ENCODE measurements at regions not wholly inside any gene's neighbourhood (a gene's known extent, or its start where the extent isn't known, plus 50 kb on each side); places are given as distances from the start of the nearest gene placed in this dataset.
A peak's percentile ranks its signal among the peaks of the same experiment; 100 is the strongest.

DNA sequence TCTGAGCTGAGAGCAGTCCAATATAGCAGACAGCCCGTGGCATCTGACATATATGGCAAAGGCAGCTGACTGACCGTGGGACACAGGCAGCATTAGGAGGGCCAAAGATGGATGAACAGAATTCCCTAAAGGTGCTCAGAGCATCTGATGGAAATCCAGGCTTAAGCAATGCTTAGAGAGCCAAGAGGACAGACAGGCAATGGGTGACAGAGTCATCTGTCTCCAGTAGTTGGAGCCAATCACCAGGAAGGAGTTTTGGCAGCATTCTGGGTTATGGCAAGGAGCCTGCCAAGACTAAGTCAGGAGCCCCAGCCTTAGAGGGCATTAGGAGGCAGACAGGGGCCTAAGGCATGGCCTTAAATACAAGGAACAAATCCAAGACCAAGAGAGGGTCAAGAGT lies 153.3 kb upstream of the USP9X start:
- TF ChIP-seq, protein P1, sequence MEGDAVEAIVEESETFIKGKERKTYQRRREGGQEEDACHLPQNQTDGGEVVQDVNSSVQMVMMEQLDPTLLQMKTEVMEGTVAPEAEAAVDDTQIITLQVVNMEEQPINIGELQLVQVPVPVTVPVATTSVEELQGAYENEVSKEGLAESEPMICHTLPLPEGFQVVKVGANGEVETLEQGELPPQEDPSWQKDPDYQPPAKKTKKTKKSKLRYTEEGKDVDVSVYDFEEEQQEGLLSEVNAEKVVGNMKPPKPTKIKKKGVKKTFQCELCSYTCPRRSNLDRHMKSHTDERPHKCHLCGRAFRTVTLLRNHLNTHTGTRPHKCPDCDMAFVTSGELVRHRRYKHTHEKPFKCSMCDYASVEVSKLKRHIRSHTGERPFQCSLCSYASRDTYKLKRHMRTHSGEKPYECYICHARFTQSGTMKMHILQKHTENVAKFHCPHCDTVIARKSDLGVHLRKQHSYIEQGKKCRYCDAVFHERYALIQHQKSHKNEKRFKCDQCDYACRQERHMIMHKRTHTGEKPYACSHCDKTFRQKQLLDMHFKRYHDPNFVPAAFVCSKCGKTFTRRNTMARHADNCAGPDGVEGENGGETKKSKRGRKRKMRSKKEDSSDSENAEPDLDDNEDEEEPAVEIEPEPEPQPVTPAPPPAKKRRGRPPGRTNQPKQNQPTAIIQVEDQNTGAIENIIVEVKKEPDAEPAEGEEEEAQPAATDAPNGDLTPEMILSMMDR (IDR thresholded peaks at IDR 0.05; ENCODE audit: low read length, missing control alignments), result no peak
- peak; percentile 29 for DNase-seq (ENCODE audit: low read depth)
- no peak overlapping the region for H3K4me3 ChIP-seq (replicated peaks; ENCODE audit: low read depth, low read length)

DNA sequence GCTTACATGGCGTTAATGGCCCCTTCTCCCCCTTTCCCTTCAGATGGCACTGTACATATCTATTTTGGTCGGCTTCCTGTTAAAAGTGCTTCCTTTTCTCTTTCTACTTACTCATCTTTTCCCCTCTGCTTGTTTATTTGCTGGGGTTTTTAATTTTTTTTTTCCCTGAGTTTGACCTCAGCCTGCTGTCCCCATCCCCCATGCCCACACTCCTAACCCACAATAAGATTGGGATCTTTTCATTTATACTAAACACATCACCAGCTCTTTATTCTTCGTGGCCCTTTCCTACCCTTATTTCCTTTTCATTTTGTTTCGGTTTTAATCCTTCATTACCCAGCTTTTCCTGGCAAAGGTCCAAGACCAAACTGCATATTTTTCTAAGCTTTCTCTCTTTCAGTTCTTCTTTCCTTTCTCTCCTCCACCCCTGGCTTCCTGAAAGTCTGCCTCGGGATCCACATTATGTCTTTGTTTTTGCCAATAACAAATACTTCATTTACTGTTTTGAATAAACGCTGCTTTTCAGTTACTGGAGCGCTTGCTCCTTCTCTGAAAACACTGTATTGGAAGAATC lies 152.0 kb upstream of the USP9X start:
- TF ChIP-seq, protein P1 (IDR thresholded peaks at IDR 0.05; ENCODE audit: low read length, missing control alignments), result no peak
- peak; percentile 53 for DNase-seq (ENCODE audit: low read depth)

DNA sequence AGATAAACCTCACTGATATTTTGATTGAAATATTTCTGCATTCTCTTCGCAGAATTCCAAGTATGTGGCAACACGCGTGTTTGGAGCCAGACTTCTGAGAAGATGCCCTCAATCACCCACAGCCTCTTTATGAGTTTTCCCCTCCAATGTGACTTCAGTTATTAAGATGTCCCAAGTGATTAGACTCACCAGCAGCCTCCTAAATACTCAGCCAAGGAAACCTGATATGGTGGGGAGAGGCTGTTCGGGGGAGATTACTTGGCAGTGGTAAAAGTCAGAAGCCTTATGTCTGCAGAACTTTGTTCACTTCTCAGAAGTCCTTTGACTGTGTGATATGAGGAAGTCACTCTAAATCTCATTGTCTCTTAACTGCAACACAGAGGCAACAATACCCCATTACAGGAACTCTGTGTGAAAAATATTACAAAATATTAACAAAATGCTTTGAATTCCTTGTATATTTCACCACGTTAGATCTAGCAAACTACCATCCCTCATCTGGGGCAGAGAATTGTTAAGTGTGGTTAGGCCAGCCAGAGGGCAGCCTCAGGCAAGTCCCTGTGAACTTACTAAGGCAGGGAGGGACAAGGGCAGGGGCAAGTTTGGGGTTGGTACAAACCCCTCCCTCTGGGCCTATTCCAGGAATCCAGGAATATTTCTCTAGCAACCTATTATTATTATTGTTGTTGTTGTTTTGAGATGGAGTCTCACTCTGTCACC lies 151.4 kb upstream of the USP9X start:
- TF ChIP-seq, protein P1 (IDR thresholded peaks at IDR 0.05; ENCODE audit: low read length, missing control alignments), result no peak
- H3K4me3 ChIP-seq (replicated peaks; ENCODE audit: low read depth, low read length), result peak overlapping the region; percentile 4
- DNase-seq (ENCODE audit: low read depth), result peak; percentile 69

More for the DNA sequence above, 152.0 kb upstream of the USP9X start:
- H3K4me3 ChIP-seq (replicated peaks; ENCODE audit: low read depth, low read length), result peak overlapping the region; percentile 4

DNA sequence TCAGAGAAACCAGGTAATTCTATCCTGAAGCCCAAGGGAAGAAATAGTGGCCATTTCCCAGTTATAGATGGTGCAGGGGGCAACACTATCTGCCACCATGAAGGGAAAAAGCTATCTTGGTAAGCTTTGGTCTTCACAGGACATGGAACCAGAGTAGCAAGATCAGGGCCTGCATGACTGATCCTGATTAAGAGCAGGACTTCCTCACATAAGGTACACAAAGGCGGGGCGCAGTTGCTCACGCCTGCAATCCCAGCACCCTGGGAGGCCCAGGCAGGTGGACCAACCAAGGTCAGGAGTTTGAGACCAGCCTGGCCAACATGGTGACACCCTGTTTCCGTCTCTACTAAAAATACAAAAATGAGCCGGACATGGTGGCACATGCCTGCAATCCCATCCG lies 148.4 kb upstream of the USP9X start:
- TF ChIP-seq, protein P1 (IDR thresholded peaks at IDR 0.05; ENCODE audit: low read length, missing control alignments), result no peak
- no peak for DNase-seq (ENCODE audit: low read depth)
- no peak overlapping the region for H3K4me3 ChIP-seq (replicated peaks; ENCODE audit: low read depth, low read length)

DNA sequence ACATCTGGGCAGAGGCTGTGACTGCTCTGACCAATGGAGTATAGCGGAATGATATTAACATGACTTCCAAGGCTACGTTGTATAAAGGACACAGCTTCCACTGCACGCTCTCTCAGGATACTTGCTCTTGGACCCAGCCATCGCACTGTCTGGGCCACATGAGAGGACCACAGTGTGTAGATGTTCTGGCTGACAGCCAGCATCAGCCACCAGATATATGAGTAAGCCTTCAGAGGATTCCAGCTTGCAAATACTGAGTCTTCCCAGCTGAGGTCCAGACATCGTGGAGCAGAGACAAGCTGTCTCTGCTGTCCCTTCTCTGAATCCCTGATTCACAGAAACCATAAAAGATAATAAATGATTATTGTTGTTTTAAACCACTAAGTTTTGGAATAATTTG lies 146.8 kb upstream of the USP9X start:
- TF ChIP-seq, protein P1 (IDR thresholded peaks at IDR 0.05; ENCODE audit: low read length, missing control alignments), result no peak
- no peak overlapping the region for H3K4me3 ChIP-seq (replicated peaks; ENCODE audit: low read depth, low read length)
- DNase-seq (ENCODE audit: low read depth), result peak; percentile 30

DNA sequence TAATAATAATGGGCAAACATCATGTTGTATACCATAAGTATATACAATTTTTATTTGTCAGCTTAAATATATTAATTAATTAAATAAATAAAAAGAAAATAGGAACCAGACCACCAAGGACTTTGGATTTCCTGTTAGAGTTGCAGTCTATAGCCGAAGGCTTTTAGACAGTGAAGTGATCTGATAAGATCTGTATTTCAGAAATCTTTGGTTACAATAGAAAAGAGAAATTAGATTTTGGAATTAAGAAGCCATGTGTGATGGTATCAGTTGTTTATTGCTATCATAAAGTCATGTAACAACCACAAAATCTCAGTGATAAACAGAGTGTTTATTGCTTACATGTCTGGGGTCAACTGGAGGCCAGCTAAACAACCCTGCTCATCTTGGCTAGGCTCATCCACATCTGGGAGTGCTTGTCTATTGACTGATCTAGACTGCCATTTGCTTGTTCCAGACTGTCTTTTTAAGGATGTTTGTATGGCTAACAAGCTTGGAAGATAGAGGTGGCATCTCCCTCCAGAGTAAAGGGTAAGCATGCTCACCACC lies 142.1 kb upstream of the USP9X start:
- H3K4me3 ChIP-seq (replicated peaks; ENCODE audit: low read depth, low read length), result no peak overlapping the region
- no peak for DNase-seq (ENCODE audit: low read depth)
- TF ChIP-seq, protein P1 (IDR thresholded peaks at IDR 0.05; ENCODE audit: low read length, missing control alignments), result no peak
